SHP77 (cell line): ENCODE measurements at regions not wholly inside any gene's neighbourhood (a gene's known extent, or its start where the extent isn't known, plus 50 kb on each side); places are given as distances from the start of the nearest gene placed in this dataset.

ENCODE experiments used
- DNase-seq, 2 experiments: peaks; one replicate each; lab custom pipeline; 2025; lab: John Stamatoyannopoulos, UW

DNA sequence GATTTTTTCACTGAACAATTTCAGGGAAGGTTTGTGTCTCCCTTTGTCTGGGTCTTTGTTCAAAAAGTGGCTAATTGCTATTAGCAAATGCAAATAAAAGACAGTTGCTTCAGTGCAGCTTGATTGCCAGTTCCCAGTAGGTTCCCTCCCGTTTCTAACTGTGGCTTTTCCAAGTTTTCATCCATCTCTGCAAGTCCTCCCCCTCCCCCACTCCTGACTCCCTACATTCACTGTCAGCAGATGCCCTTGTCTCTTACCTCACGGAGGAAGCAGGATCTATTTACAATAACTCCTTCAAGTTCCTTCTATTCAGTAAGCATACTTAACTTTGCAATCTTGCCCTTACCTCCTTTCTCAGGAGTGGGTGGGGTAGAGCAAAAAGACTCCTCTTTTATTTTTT, 55.4 kb upstream of the SCEL start:
- no peak for DNase-seq

- no peak for DNase-seq
Measured at GRCh38 chr13:77479326-77479725, 56.2 kb upstream of the SCEL start.

- DNase-seq, result no peak
Measured at GRCh38 chr13:77477299-77477848, 58.1 kb upstream of the SCEL start.

DNA sequence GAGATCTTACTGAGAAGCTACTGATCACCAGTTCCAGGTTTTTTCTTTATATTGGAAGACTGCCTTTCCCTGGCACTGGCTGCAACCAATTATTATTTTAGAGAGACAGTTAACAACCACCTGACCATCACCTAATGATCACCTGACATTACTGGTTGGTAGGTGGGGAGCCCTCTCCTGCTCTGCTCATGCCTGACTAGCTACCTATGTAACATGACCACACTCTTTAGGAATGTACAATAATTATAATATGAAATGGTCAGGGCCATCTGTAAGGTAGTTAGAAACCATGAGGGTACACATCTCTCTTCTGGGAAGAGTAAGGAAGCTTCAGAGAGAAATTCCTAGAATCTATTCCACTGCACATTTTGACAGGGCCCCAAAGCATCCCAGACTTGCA, 59.0 kb upstream of the SCEL start:
- no peak for DNase-seq

DNA sequence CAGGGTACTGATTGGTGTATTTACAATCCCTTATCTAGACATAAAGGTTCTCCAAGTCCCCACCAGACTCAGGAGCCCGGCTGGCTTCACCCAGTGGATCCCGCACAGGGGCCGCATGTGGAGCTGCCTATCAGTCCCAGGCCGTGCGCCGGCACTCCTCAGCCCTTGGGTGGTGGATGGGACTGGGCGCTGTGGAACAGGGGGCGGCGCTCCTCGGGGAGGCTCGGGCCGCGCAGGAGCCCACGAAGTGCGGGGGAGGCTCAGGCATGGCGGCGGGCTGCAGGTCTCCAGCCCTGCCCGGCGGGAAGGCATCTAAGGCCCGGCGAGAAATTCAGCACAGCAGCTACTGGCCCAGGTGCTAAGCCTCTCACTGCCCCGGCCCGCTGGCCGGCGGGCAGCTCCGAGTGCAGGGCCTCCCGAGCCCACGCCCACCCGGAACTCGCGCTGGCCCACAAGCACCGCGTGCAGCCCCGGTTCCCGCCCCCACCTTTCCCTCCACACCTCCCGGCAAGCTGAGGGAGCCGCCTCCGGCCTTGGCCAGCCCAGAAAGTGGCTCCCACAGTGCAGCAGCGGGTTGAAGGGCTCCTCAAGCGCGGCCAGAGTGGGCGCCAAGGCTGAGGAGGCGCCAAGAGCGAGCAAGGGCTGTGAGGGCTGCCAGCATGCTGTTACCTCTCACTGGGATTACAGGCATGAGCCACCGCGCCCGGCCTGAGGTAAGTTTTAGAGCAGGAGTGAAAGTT, 60.0 kb upstream of the SCEL start:
- DNase-seq, result no peak

GRCh38 chr13:77470986-77471385, 64.5 kb upstream of the SCEL start:
- no peak for DNase-seq

DNA sequence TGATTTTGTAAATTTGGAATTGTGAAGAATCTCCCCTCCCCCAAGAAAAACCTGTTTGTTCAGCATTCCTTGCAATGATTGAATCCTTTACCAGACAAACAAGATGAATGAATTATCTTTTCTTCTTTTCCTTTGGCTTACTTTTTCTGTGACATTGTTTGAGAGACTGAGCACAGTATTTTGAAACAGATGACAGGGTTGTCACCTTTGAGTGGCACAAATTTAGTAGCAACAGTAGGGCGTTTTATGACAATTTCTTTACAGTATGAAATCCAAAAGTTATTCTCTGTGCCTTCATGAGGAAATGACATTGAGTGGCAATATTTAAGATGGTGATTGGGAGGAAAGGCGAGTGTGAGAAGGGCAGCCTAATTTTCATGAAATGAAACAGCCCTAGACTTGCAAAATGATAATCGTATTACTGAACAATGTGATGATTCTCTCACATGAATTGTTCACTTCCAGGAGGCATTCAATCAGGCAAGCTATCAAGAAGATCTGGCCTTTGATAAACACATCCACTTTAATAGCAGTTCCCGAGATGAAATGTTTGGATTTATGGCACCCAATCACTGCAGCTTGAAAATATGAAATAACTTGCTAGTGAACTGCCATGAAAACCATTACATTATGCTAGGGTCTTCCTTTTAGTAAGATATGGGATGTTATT, 68.6 kb upstream of the SCEL start:
- DNase-seq, result no peak

DNA sequence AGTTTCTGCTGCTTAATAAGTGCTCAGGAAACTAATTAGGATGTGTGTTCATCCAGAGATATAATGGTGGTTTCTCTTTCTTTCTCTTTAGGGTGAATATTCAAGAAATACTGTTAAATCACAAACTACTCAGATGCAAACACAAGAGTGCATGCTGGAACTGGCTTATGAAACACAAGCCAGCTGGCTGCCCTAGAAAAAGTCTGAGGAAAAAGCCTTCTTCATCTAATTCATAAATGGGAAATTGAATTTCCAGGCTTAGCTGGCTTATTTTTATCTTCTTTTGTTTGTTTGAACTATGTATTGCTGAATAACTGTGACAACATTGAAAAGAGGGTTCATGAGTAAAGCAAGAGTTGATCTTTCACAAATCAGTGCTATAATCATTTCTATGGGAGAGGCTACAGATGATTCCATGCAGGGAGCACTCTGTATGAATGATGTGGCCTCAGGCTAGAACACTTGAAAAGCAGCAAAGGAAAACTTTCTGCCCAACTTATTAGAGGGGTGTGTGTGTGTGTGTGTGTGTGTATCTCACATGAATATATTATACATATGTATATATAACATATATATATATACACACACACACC, 69.8 kb upstream of the SCEL start:
- no peak for DNase-seq

- no peak for DNase-seq
Measured at GRCh38 chr13:77460195-77460594, 75.3 kb upstream of the SCEL start.

- DNase-seq, result no peak
Measured at GRCh38 chr13:77459592-77459991, 75.9 kb upstream of the SCEL start.

GRCh38 chr13:77458736-77459135, 76.8 kb upstream of the SCEL start:
- DNase-seq, result no peak

GRCh38 chr13:77457966-77458365, 77.5 kb upstream of the SCEL start:
- no peak for DNase-seq

GRCh38 chr13:77456271-77456670, 79.2 kb upstream of the SCEL start:
- DNase-seq, result no peak

- no peak for DNase-seq
Measured at GRCh38 chr13:77449265-77449664, 86.2 kb upstream of the SCEL start.

DNA sequence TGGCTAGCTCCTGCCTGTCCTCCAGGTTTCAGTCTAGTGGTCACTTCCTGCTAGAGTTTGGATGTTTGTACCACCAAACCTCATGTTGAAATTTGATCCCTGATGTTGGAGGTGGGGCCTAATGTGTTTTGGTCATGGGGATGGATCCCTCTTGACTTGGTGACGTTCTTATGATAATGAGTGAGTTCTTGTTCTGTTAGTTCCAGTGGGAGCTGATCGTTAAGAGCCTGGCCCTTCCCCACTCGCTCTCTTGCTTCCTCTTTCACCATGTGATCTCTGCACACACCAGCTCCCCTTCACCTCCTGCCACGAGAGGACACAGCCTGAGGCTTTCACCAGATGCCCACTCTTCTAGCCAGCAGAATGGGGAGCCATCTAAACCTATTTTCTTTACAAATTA, 86.8 kb upstream of the SCEL start:
- DNase-seq, result no peak

- DNase-seq, result no peak
Measured at GRCh38 chr13:77443511-77443910, 92.0 kb upstream of the SCEL start.

- DNase-seq, result peak in 1 of 2 experiments; percentile 19
Measured at GRCh38 chr13:77437267-77437666, 98.2 kb upstream of the SCEL start.

GRCh38 chr13:77434289-77434688, 101.2 kb upstream of the SCEL start:
- no peak for DNase-seq

DNA sequence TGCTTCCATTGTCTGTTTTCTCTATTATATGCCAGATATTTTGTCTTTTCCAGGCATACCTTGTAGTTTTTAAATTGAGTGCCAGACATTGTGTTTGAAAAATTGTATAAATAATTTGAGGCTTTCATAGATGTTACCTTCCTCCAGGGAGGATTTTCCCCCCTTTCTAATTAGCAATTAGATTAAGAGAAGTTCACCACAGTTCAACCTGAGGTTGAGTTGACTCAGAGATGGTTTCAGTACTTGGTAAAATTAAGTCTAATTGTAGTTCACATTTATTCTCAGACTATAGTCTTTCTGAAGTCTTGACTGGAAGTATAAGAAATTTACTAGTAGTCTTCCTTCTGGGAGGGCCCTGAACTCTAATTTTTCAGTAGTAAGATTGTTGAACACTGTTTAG, 104.1 kb upstream of the SCEL start:
- no peak for DNase-seq

DNA sequence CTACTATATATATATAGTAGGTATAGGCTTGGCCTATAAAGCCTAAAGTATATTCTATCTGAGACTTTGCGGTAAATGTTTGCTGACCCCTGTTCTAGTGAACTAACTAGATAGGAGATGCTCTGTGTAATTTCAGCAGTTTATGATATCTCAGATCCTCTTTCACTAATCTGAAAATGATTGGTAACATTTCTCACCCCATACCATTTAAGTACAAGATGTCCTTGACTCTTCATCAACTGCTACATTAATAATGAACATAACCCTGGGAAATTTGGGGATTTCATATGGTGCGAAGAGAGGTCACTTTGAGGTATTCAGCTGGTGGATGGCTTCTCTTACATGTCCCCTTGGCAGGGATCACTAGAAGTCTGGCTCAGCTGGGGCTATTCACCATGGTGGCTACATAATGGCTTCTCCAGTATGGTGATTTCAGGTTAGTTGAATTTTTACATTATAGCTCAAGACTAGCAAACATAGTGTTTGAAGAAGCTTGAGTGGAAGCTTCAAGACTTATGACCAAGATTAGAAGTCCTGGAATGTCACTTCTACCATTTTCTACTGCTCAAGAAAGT, 103.6 kb upstream of the MYCBP2 start:
- no peak for DNase-seq

GRCh38 chr13:77429320-77430142, 102.6 kb upstream of the MYCBP2 start:
- DNase-seq, result no peak

DNA sequence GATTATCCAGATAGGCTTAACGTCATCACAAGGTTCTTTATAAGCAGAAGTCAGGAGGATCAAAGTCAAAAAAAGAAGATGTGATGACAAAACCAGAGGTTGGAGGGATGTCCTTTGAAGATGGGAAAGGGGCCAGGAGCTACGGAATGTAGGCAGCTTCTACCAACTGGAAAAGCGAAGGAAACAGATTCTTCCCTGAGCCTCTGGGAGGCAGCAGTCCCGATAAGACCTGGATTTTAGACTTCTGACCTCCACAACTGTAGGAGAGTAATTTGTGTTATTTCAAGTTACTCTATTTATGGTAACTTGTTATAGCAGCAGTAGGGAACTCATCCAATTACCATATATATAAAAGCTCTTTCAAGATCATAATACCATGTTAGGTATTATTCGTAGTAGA, 98.8 kb upstream of the MYCBP2 start:
- no peak for DNase-seq
